ENCODE measurements at regions not wholly inside any gene's neighbourhood (a gene's known extent, or its start where the extent isn't known, plus 50 kb on each side); places are given as distances from the start of the nearest gene placed in this dataset.

DNA sequence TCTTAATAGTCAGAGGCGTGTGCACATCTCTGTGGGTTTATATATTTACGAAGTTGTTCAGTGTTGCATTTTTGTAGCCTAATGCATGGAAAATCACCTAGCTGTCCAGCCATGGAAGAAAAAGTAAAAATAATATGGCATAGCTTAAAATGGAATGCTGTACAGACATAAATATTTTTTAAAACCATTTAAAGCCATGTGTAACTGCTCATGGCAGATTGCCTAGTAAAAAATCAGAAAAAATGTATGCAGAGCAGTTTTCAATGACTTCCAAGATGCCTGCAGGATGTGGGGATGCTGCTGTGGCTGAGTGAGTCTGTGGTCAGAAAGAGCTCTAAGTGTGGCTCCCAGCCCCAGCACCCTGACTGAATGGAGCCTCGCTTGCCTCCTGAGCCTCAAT, 64.8 kb upstream of the ALKAL2 start:
- Histone ChIP-seq H3K9me3 (peaks cover 16% of the 10 kb centered on the region), H3K4me1 (peaks cover 76% of the 10 kb centered on the region), H3K4me3 (no peak overlapping the region), H3K36me3 (no peaks in the 10 kb centered on the region), H3K27me3 (no peaks in the 10 kb centered on the region), H3K4me2 (peak overlapping the region; percentile 78), H3K27ac (no peak overlapping the region), H3K9ac (no peak overlapping the region), H4K20me1 (no peaks in the 10 kb centered on the region)
- TF ChIP-seq Cebpa-rat (IDR thresholded peaks at IDR 0.05), result no peak

DNA sequence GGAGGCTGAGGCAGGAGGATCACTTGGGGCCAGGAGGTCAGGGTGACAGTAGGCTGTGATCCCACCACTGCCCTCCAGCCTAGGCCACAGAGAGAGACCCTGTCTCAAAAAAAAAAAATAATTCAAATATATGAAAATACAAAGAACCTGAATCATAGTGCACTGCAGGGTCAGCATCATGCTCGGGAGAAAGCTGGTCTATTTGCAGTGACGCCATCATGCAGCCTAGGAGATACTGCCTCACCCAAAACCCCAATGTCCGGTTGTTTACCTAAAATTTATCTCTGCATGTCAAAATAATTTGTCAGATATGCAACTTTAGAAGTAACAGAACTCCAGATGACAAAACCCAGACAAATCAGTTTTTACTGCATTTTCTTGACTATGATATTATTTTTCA, 61.5 kb upstream of the ALKAL2 start:
- Histone ChIP-seq H4K20me1 (no peaks in the 10 kb centered on the region), H3K9ac (no peak overlapping the region), H3K4me3 (0 out of 2 replicates have a peak overlapping the region, but pooled peaks have one; percentile 8), H3K4me2 (peak overlapping the region; percentile 64), H3K9me3 (0 out of 2 replicates have a peak, but pooled peaks cover 8% of the 10 kb centered on the region), H3K27ac (peak overlapping the region; percentile 88), H3K27me3 (no peaks in the 10 kb centered on the region), H3K36me3 (no peaks in the 10 kb centered on the region), H3K4me1 (peaks cover 70% of the 10 kb centered on the region)
- no peak for TF ChIP-seq Cebpa-rat (IDR thresholded peaks at IDR 0.05)

DNA sequence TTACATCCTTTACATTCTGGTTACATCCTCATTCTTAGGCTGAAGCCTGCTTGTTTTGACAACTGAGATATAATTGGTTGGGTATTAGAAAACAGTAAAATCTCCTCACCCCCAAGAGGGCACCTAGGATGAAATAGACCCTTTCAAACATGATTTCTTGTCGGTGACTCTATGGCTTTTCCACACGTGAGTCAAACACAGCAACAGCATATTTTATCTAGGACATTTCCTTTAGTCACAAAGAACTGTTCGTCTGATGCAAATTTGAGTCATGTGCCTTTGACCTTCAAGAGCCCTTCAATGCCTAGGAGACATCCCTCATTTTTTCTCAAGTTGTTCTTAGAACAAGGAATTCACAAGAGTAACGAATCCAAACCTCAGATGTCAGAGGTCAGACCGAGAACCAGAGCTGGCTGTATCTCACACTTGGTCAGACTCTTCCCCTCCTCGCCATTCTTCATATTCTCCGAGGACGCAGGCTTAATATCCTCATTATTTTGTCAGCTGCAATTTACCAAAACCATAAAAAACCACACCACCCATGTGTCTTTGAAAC, 60.5 kb upstream of the ALKAL2 start:
- H3K36me3 ChIP-seq, result no peaks in the 10 kb centered on the region
- H3K4me3 ChIP-seq, result no peak overlapping the region
- no peak for TF ChIP-seq Cebpa-rat (IDR thresholded peaks at IDR 0.05)
- no peaks in the 10 kb centered on the region for H4K20me1 ChIP-seq
- H3K27me3 ChIP-seq, result no peaks in the 10 kb centered on the region
- H3K27ac ChIP-seq, result peak overlapping the region; percentile 88
- H3K4me1 ChIP-seq, result peaks cover 60% of the 10 kb centered on the region
- peak overlapping the region; percentile 64 for H3K4me2 ChIP-seq
- H3K9me3 ChIP-seq, result peaks cover 9% of the 10 kb centered on the region
- H3K9ac ChIP-seq, result peak overlapping the region; percentile 17; the same call in 1 of the 2 replicates

DNA sequence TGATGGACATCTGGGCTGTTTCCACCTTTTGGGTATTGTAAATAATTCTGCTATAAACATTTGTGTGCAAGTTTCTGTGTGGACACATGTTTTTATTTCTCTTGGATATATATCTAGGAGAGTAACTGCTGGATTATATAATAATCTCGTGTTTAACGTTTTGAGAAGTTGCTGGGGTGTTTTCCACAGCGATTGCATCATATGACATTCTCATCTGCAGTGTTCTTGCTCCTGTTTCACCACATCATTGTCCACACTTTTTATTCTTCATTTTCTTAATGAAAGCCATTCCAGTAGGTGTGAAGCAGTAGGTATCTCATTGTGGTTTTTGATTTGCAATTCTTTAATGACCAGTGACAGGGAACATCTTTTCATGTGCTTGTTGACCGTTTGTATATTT, 56.9 kb upstream of the ALKAL2 start:
- Histone ChIP-seq H3K4me2 (no peak overlapping the region), H3K36me3 (no peaks in the 10 kb centered on the region), H3K27ac (no peak overlapping the region), H3K4me1 (peaks cover 39% of the 10 kb centered on the region), H3K27me3 (no peaks in the 10 kb centered on the region), H3K4me3 (no peak overlapping the region), H3K9me3 (peaks cover 42% of the 10 kb centered on the region), H3K9ac (no peak overlapping the region), H4K20me1 (no peaks in the 10 kb centered on the region)
- no peak for TF ChIP-seq Cebpa-rat (IDR thresholded peaks at IDR 0.05)

DNA sequence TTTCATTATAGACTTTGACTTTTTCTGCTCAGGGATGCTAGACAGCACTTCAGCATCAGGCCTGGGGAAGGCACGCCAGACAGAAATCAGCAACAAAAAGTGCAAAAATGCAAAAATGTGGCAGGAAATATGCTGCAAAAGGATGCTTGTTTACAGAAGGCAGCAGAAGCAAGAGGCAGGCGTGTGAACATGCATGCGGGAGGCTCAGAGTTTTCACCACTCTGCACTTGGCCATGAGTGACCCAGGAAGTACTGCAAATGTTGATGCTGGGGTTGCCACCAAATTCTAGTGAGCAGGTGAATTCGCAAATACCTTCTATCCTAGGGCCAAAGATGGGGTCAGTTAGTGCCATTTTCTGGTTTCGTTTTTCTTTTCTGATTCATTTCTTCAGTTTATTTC, 55.5 kb upstream of the ALKAL2 start:
- peaks cover 57% of the 10 kb centered on the region for H3K9me3 ChIP-seq
- no peak overlapping the region for H3K27ac ChIP-seq
- TF ChIP-seq Cebpa-rat (IDR thresholded peaks at IDR 0.05), result no peak

DNA sequence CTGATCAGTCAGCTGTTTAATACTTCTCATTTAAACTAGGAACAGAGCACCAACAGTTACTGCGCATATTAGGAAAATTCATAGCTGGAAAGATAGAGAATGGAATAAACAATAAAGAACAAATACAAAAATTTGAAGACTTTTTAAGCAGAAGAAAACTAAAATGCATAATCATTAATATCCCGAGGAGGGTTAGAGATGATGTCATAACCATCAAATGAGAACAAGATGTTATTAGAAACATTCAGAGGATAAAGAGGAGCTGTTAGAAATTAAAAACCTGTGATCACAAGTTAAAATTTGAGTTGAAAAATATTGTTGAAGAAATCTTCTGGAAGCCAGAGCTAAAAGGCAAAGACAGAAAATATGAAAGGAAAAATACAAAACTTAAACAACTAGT, 54.0 kb upstream of the ALKAL2 start:
- peak overlapping the region; percentile 65 for H3K4me2 ChIP-seq
- H3K36me3 ChIP-seq, result 0 out of 2 replicates have a peak, but pooled peaks cover 6% of the 10 kb centered on the region
- peaks cover 15% of the 10 kb centered on the region for H3K4me1 ChIP-seq
- H3K9ac ChIP-seq, result no peak overlapping the region
- H3K4me3 ChIP-seq, result no peak overlapping the region
- H4K20me1 ChIP-seq, result no peaks in the 10 kb centered on the region
- TF ChIP-seq Cebpa-rat (IDR thresholded peaks at IDR 0.05), result no peak
- peak overlapping the region; percentile 52; the same call in 1 of the 2 replicates for H3K27ac ChIP-seq
- H3K9me3 ChIP-seq, result peaks cover 71% of the 10 kb centered on the region
- no peaks in the 10 kb centered on the region for H3K27me3 ChIP-seq

More for the DNA sequence above, 55.5 kb upstream of the ALKAL2 start:
- Histone ChIP-seq H3K4me1 (peaks cover 25% of the 10 kb centered on the region), H4K20me1 (no peaks in the 10 kb centered on the region), H3K36me3 (no peaks in the 10 kb centered on the region), H3K4me3 (no peak overlapping the region), H3K4me2 (no peak overlapping the region), H3K9ac (no peak overlapping the region), H3K27me3 (no peaks in the 10 kb centered on the region)

DNA sequence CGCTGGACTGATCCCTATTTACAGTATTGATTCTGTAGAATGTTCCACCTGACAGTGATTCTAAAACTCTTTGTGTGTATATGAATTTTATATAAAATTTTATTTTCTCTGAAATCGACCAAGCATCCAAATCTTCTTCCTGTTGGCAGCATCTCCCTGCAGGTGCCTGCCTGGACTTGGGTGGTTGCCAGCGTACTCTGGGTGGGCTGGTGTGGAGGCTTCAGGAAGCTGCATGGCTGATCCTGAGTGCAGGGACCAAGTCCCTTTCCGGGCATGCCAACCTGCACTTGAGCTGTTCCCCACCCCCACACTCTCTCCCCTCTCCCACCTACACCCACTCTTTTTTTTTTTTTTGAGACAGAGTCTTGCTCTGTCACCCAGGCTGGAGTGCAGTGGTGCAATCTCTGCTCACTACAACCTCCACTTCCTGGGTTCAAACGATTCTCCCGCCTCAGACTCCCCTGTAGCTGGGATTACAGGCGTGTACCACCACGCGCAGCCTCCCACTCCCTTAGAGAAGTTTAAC, 53.2 kb upstream of the ALKAL2 start:
- H3K36me3 ChIP-seq, result 0 out of 2 replicates have a peak, but pooled peaks cover 6% of the 10 kb centered on the region
- H3K27me3 ChIP-seq, result no peaks in the 10 kb centered on the region
- no peak overlapping the region for H3K4me3 ChIP-seq
- peak overlapping the region; percentile 52 for H3K27ac ChIP-seq
- H4K20me1 ChIP-seq, result no peaks in the 10 kb centered on the region
- H3K4me1 ChIP-seq, result peaks cover 15% of the 10 kb centered on the region
- peaks cover 79% of the 10 kb centered on the region for H3K9me3 ChIP-seq
- TF ChIP-seq Cebpa-rat (IDR thresholded peaks at IDR 0.05), result no peak
- H3K9ac ChIP-seq, result no peak overlapping the region
- H3K4me2 ChIP-seq, result peak overlapping the region; percentile 65
